ENCODE measurements at regions not wholly inside any gene's neighbourhood (a gene's known extent, or its start where the extent isn't known, plus 50 kb on each side); places are given as distances from the start of the nearest gene placed in this dataset.

DNA sequence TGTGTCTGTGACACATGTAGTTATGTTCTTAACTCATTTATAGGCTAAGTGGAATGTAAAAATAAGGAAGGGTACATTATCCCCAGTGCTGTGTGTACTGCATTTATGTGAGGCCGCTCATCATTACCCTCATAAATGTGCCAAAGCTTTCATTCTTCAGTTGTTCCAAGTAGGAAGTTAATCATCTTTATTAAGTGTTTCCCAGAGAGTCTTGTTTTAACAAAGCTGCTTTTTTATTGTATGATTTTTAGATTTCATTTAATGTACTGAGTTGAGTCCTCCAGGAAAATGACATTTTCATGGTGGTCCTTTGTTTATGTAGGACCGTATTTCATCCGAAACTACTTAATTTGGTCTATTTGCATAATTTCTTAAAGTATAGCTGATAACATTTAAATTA, 379.8 kb downstream of the DLEU7 start:
- TF ChIP-seq, protein P1, sequence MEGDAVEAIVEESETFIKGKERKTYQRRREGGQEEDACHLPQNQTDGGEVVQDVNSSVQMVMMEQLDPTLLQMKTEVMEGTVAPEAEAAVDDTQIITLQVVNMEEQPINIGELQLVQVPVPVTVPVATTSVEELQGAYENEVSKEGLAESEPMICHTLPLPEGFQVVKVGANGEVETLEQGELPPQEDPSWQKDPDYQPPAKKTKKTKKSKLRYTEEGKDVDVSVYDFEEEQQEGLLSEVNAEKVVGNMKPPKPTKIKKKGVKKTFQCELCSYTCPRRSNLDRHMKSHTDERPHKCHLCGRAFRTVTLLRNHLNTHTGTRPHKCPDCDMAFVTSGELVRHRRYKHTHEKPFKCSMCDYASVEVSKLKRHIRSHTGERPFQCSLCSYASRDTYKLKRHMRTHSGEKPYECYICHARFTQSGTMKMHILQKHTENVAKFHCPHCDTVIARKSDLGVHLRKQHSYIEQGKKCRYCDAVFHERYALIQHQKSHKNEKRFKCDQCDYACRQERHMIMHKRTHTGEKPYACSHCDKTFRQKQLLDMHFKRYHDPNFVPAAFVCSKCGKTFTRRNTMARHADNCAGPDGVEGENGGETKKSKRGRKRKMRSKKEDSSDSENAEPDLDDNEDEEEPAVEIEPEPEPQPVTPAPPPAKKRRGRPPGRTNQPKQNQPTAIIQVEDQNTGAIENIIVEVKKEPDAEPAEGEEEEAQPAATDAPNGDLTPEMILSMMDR (IDR thresholded peaks at IDR 0.05): no peak
- TF ChIP-seq ZFX (IDR thresholded peaks at IDR 0.05; ENCODE audit: borderline replicate concordance): no peak
